ENCODE measurements at regions not wholly inside any gene's neighbourhood (a gene's known extent, or its start where the extent isn't known, plus 50 kb on each side); places are given as distances from the start of the nearest gene placed in this dataset.

DNA sequence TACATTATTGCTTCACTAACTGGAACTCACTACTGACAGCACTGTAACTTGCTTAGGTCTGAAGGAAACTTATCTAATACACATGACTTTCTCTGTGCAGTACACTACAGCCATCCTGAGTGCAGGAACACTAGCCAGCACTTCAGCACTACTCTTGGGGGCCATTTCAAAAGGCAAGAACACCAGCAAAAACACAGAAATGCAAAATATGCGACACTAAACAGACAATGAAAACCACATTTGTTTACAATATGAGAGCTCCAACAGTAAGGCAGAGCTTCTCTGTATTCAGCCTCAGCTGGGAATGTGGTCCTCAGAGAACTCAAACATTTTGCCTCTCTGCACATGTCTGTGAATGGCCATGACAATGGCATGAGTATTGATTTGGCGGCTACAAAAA is 109.6 kb downstream of the ARRDC4 start:
- no peak for TF ChIP-seq GATA2 (IDR thresholded peaks at IDR 0.05; ENCODE audit: low read depth, low read length)
- TF ChIP-seq GATA3 (IDR thresholded peaks at IDR 0.05; ENCODE audit: low read depth, low read length), result no peak
